ENCODE measurements at regions not wholly inside any gene's neighbourhood (a gene's known extent, or its start where the extent isn't known, plus 50 kb on each side); places are given as distances from the start of the nearest gene placed in this dataset.
"Not testable (repeated sequence)": the region's sequence is repeated elsewhere in the genome, so short reads cannot be mapped to it uniquely, and the experiment has no call there.

- H3K27ac ChIP-seq; H3K36me3 ChIP-seq; H3K27me3 ChIP-seq; H3K4me3 ChIP-seq; DNase-seq; H3K4me1 ChIP-seq; H3K9me3 ChIP-seq (replicated peaks): not testable (repeated sequence)
These were observed 164.6 kb downstream of the FOXD2 start for GRCh38 chr1:47602491-47602890.

- H3K27me3 ChIP-seq; H3K4me3 ChIP-seq; H3K27ac ChIP-seq; H3K9me3 ChIP-seq (replicated peaks); DNase-seq; H3K4me1 ChIP-seq; H3K36me3 ChIP-seq: not testable (repeated sequence)
These were observed 167.0 kb downstream of the FOXD2 start for GRCh38 chr1:47604869-47605268.

DNA sequence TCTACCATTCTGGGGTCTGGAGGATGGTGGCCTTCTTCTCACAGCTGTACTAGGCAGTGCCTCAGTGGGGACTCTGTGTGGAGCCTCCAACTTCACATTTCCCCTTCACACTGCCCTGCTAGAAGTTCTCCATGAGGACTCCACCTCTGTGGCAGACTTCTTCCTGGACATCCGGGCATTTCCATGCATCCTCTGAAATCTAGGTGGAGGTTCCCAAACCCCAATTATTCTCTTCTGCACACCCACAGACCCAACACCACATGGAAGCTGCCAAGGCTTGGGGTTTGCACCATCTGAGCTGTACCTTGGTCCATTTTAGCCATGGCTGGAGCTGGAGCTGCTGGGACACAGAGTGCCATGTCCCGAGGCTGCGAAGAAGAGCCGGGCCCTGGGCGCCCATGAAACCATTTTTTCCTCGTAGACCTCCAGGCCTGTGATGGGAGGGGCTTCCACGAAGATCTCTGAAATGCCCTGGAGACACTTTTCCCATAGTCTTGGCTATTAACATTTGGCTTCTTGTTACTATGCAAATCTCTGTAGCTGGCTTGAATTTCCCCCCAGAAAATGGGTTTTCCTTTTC lies 170.5 kb downstream of the FOXD2 start:
- Histone ChIP-seq H3K27me3 (no peaks in the 10 kb centered on the region), H3K4me3 (no peak overlapping the region), H3K27ac (no peak overlapping the region), H3K4me1 (no peaks in the 10 kb centered on the region), H3K9me3 (replicated peaks) (peaks cover 2% of the 10 kb centered on the region; the same call in 1 of the 2 replicates), H3K36me3 (no peaks in the 10 kb centered on the region)
- no peak for DNase-seq

DNA sequence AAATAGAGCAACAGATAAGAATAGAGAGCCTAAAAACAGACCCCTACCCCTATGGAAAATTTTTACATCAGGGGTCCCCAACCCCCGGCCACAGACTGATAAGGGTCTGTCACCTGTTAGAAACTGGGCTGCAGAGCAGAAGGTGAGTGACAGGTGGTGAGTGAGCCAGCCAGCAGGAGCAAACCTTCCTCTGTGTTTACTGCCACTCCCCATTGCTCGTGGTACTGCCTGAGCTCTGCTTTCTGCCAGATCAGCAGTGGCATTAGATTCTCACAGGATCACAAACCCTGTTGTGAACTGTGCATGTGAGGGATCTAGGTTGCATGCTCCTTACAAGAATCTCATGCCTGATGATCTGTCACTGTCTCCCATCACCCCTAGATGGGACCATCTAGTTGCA lies 174.1 kb downstream of the FOXD2 start:
- Histone ChIP-seq H3K4me3 (no peak overlapping the region), H3K27ac (no peak overlapping the region), H3K9me3 (replicated peaks) (peaks cover 2% of the 10 kb centered on the region; the same call in 1 of the 2 replicates), H3K4me1 (no peaks in the 10 kb centered on the region), H3K27me3 (no peaks in the 10 kb centered on the region), H3K36me3 (no peaks in the 10 kb centered on the region)
- no peak for DNase-seq

DNA sequence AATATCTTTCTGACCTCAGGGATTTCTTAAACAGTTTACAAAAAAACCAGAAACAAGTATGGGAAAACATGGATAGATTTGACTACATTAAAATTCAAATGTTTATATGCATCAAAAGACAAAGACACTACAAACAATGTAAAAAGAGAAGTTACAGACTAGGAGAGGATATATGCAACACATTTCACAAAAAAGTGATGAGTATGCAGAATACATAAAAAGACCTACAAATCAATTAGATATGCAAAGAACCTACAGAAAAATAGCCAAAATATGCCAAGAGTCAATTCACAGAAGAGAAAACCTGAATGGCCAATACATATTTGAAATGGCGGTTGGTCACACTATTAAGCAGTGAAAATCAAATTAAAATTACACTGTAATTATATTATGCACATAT lies 175.0 kb downstream of the FOXD2 start:
- H3K36me3 ChIP-seq, result no peaks in the 10 kb centered on the region
- no peak for DNase-seq
- H3K4me1 ChIP-seq, result no peaks in the 10 kb centered on the region
- H3K27me3 ChIP-seq, result no peaks in the 10 kb centered on the region
- H3K27ac ChIP-seq, result no peak overlapping the region
- no peaks in the 10 kb centered on the region for H3K9me3 ChIP-seq (replicated peaks)
- H3K4me3 ChIP-seq, result no peak overlapping the region

DNA sequence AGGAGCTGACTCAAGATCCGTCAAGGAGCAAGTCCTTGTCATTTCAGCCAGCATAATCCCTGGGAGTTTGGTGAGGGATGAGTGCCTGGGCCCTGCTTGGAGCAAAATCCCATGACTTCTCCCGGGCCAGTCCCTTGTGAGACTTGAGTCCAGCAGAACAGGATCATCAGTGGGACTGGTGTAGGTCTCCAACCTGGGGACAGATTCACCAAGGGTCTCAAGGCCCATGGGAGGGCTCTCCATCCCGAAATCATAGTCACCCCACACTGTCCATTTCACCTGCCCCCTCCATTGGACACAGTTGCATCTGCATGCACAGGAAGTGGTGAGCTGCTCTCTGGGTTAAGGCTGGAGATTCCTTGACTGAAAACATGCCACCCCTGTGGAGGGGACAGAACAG lies 178.2 kb downstream of the FOXD2 start:
- Histone ChIP-seq H3K27ac (no peak overlapping the region), H3K27me3 (no peaks in the 10 kb centered on the region), H3K36me3 (no peaks in the 10 kb centered on the region), H3K4me1 (no peaks in the 10 kb centered on the region), H3K9me3 (replicated peaks) (no peaks in the 10 kb centered on the region), H3K4me3 (no peak overlapping the region)
- DNase-seq, result no peak

DNA sequence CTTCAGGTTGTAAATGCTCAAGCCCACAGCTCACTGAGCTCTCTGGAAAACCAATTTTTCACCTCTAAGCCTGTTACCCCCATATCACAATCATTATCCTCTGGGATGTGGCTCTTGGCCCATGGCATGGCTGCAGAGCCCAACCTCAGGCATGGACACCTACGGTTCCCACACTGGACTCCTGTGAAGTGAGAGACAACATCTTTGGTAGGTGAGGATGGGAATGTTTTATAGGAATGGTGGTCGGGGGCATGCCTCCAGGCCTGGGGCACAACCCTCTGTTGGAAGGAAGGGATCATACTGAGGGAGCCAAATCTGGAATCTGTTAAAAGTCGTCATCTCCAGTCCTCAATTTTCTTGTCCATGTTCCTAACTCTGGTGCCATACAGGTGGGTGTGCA lies 179.1 kb downstream of the FOXD2 start:
- Histone ChIP-seq H3K27ac (no peak overlapping the region), H3K4me1 (no peaks in the 10 kb centered on the region), H3K9me3 (replicated peaks) (no peaks in the 10 kb centered on the region), H3K27me3 (no peaks in the 10 kb centered on the region), H3K36me3 (no peaks in the 10 kb centered on the region), H3K4me3 (no peak overlapping the region)
- DNase-seq, result no peak

GRCh38 chr1:47617381-47618221 lies 179.8 kb downstream of the FOXD2 start:
- no peak for DNase-seq
- H3K27me3 ChIP-seq, result no peaks in the 10 kb centered on the region
- no peak overlapping the region for H3K4me3 ChIP-seq
- H3K36me3 ChIP-seq, result no peaks in the 10 kb centered on the region
- H3K27ac ChIP-seq, result no peak overlapping the region
- no peaks in the 10 kb centered on the region for H3K4me1 ChIP-seq
- H3K9me3 ChIP-seq (replicated peaks), result no peaks in the 10 kb centered on the region

GRCh38 chr1:47618222-47618720 lies 180.4 kb downstream of the FOXD2 start:
- Histone ChIP-seq H3K27ac (no peak overlapping the region), H3K9me3 (replicated peaks) (no peaks in the 10 kb centered on the region), H3K36me3 (no peaks in the 10 kb centered on the region), H3K4me3 (no peak overlapping the region), H3K27me3 (no peaks in the 10 kb centered on the region), H3K4me1 (no peaks in the 10 kb centered on the region)
- no peak for DNase-seq

GRCh38 chr1:47618830-47619229 lies 181.0 kb downstream of the FOXD2 start:
- no peaks in the 10 kb centered on the region for H3K4me1 ChIP-seq
- no peaks in the 10 kb centered on the region for H3K36me3 ChIP-seq
- no peaks in the 10 kb centered on the region for H3K27me3 ChIP-seq
- H3K4me3 ChIP-seq, result no peak overlapping the region
- no peaks in the 10 kb centered on the region for H3K9me3 ChIP-seq (replicated peaks)
- no peak overlapping the region for H3K27ac ChIP-seq
- no peak for DNase-seq

- no peak for DNase-seq
These were observed 183.6 kb downstream of the FOXD2 start for GRCh38 chr1:47621483-47621882.

DNA sequence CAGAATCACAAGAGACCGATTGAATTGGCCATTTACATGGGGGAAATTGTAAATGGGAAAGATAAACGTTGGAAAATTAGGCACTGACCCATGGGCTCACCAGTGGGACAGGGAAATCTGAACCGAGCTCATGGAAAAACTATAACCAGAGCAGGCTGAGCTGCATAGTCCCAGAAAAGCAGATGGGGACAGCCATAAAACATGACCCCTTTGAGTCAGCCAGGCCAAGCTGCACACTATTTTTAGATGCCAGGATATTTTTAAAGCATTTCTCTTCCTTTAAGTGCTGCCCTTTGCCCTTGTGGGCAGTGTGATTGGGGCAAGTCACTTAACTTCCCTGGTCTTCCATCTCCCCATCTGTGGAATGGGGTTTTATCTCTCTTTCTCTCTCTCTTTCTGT lies 184.1 kb downstream of the FOXD2 start:
- Histone ChIP-seq H3K36me3 (no peaks in the 10 kb centered on the region), H3K4me3 (no peak overlapping the region), H3K27ac (no peak overlapping the region), H3K9me3 (replicated peaks) (no peaks in the 10 kb centered on the region), H3K27me3 (no peaks in the 10 kb centered on the region), H3K4me1 (no peaks in the 10 kb centered on the region; the same call in 1 of the 2 replicates)
- no peak for DNase-seq

More at GRCh38 chr1:47621483-47621882, 183.6 kb downstream of the FOXD2 start:
- Histone ChIP-seq H3K4me3 (no peak overlapping the region), H3K9me3 (replicated peaks) (no peaks in the 10 kb centered on the region), H3K27me3 (no peaks in the 10 kb centered on the region), H3K27ac (no peak overlapping the region), H3K4me1 (no peaks in the 10 kb centered on the region), H3K36me3 (no peaks in the 10 kb centered on the region)

GRCh38 chr1:47622776-47623556 lies 185.1 kb downstream of the FOXD2 start:
- Histone ChIP-seq H3K27ac (no peak overlapping the region), H3K9me3 (replicated peaks) (no peaks in the 10 kb centered on the region), H3K4me1 (peaks cover 7% of the 10 kb centered on the region; the same call in 1 of the 2 replicates), H3K4me3 (no peak overlapping the region), H3K36me3 (no peaks in the 10 kb centered on the region), H3K27me3 (no peaks in the 10 kb centered on the region)
- DNase-seq, result no peak

GRCh38 chr1:47623557-47623940 lies 185.7 kb downstream of the FOXD2 start:
- no peaks in the 10 kb centered on the region for H3K36me3 ChIP-seq
- no peaks in the 10 kb centered on the region for H3K27me3 ChIP-seq
- no peaks in the 10 kb centered on the region for H3K9me3 ChIP-seq (replicated peaks)
- peaks cover 12% of the 10 kb centered on the region for H3K4me1 ChIP-seq
- H3K27ac ChIP-seq, result no peak overlapping the region
- H3K4me3 ChIP-seq, result no peak overlapping the region
- DNase-seq, result no peak

DNA sequence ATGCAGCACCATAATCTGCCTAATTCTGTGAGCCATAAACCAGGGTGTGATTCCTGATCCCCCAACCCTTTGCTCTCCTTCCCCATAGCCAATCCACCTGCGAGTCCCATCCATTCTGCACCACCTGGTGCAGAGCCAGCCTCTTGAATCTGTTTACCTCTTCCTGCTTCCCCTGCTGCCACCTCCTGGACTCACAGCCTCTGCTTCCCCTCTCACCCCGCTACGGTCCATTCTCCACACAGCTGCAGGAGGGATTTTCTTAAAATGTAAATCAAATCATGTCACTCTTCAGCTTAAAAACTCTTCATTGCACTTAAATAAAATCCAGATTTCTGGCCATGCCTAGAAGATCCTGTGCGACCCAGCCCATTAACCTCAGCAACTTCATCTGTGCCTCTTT lies 186.7 kb downstream of the FOXD2 start:
- Histone ChIP-seq H3K9me3 (replicated peaks) (no peaks in the 10 kb centered on the region), H3K36me3 (no peaks in the 10 kb centered on the region), H3K4me3 (no peak overlapping the region), H3K4me1 (peaks cover 21% of the 10 kb centered on the region), H3K27ac (no peak overlapping the region), H3K27me3 (no peaks in the 10 kb centered on the region)
- DNase-seq, result no peak

Data from SJCRH30 (cell line).